ENCODE measurements at regions not wholly inside any gene's neighbourhood (a gene's known extent, or its start where the extent isn't known, plus 50 kb on each side); places are given as distances from the start of the nearest gene placed in this dataset.

GRCh38 chr2:12131975-12132374 lies 385.5 kb downstream of the LPIN1 start:
- no peak for FAIRE-seq
- Histone ChIP-seq H3K9me1 (ENCODE audit: control insufficient read depth, extremely low read depth, insufficient read depth, low read length) (no peaks in the 10 kb centered on the region), H2AFZ (ENCODE audit: control insufficient read depth, low read length) (no peak overlapping the region), H3K36me3 (ENCODE audit: control insufficient read depth in 2 of 2, extremely low read depth in 1 of 2, insufficient read depth in 2 of 2, low read length in 2 of 2) (no peaks in the 10 kb centered on the region), H3K79me2 (ENCODE audit: control insufficient read depth, insufficient read depth, low read length) (no peaks in the 10 kb centered on the region), H3K27ac (ENCODE audit: control insufficient read depth, insufficient read depth, low read length) (no peak overlapping the region), H3K4me1 (ENCODE audit: control insufficient read depth, extremely low read depth, insufficient read depth, low read length) (no peaks in the 10 kb centered on the region), H3K4me3 (ENCODE audit: control insufficient read depth in 2 of 3, extremely low read depth in 1 of 3, insufficient read depth in 2 of 3, low read depth in 1 of 3, low read length in 3 of 3) (no peak overlapping the region), H3K9me3 (ENCODE audit: control insufficient read depth, low read depth, low read length) (no peaks in the 10 kb centered on the region), H3K4me2 (ENCODE audit: control insufficient read depth, extremely low read depth, insufficient read depth, low read depth, low read length) (no peak overlapping the region), H3K27me3 (ENCODE audit: control insufficient read depth, extremely low read depth, insufficient read depth, low read length) (no peaks in the 10 kb centered on the region), H3K9ac (ENCODE audit: control insufficient read depth, extremely low read depth, insufficient read depth, low read length) (no peak overlapping the region), H4K20me1 (ENCODE audit: control insufficient read depth, extremely low read depth, insufficient read depth, low read length) (no peaks in the 10 kb centered on the region)
- DNase-seq (ENCODE audit: low read depth, low spot score), result no peak
- dilution Hi-C loops (cut with MboI; ENCODE audit: extremely low pct_ligation_motif_present, low sequenced_read_pairs), result no loop called here
- TF ChIP-seq EZH2 (IDR thresholded peaks at IDR 0.05; ENCODE audit: low read length) (no peak), CTCF (optimal IDR thresholded peaks at IDR 0.05 in 1 of 3, IDR thresholded peaks at IDR 0.05 in 1 of 3, conservative IDR thresholded peaks at IDR 0.05 in 1 of 3; ENCODE audit: extremely low read depth in 1 of 3, insufficient read depth in 2 of 3, low read length in 3 of 3) (no peak)

GRCh38 chr2:12141618-12142258 lies 395.3 kb downstream of the LPIN1 start:
- Histone ChIP-seq H3K4me2 (ENCODE audit: control insufficient read depth, extremely low read depth, insufficient read depth, low read depth, low read length) (no peak overlapping the region), H2AFZ (ENCODE audit: control insufficient read depth, low read length) (no peak overlapping the region), H3K9me1 (ENCODE audit: control insufficient read depth, extremely low read depth, insufficient read depth, low read length) (no peaks in the 10 kb centered on the region), H4K20me1 (ENCODE audit: control insufficient read depth, extremely low read depth, insufficient read depth, low read length) (no peaks in the 10 kb centered on the region), H3K36me3 (ENCODE audit: control insufficient read depth in 2 of 2, extremely low read depth in 1 of 2, insufficient read depth in 2 of 2, low read length in 2 of 2) (no peaks in the 10 kb centered on the region), H3K4me3 (ENCODE audit: control insufficient read depth in 2 of 3, extremely low read depth in 1 of 3, insufficient read depth in 2 of 3, low read depth in 1 of 3, low read length in 3 of 3) (no peak overlapping the region), H3K9ac (ENCODE audit: control insufficient read depth, extremely low read depth, insufficient read depth, low read length) (no peak overlapping the region), H3K9me3 (ENCODE audit: control insufficient read depth, low read depth, low read length) (no peaks in the 10 kb centered on the region), H3K27me3 (ENCODE audit: control insufficient read depth, extremely low read depth, insufficient read depth, low read length) (peaks cover 9% of the 10 kb centered on the region), H3K79me2 (ENCODE audit: control insufficient read depth, insufficient read depth, low read length) (no peaks in the 10 kb centered on the region), H3K4me1 (ENCODE audit: control insufficient read depth, extremely low read depth, insufficient read depth, low read length) (no peaks in the 10 kb centered on the region), H3K27ac (ENCODE audit: control insufficient read depth, insufficient read depth, low read length) (no peak overlapping the region)
- FAIRE-seq (no peak), DNase-seq (ENCODE audit: low read depth, low spot score) (no peak)
- TF ChIP-seq EZH2 (IDR thresholded peaks at IDR 0.05; ENCODE audit: low read length) (no peak), CTCF (optimal IDR thresholded peaks at IDR 0.05 in 1 of 3, IDR thresholded peaks at IDR 0.05 in 1 of 3, conservative IDR thresholded peaks at IDR 0.05 in 1 of 3; ENCODE audit: extremely low read depth in 1 of 3, insufficient read depth in 2 of 3, low read length in 3 of 3) (no peak)
- dilution Hi-C loops (cut with MboI; ENCODE audit: extremely low pct_ligation_motif_present, low sequenced_read_pairs), result no loop called here
